ENCODE measurements at regions not wholly inside any gene's neighbourhood (a gene's known extent, or its start where the extent isn't known, plus 50 kb on each side); places are given as distances from the start of the nearest gene placed in this dataset.

DNA sequence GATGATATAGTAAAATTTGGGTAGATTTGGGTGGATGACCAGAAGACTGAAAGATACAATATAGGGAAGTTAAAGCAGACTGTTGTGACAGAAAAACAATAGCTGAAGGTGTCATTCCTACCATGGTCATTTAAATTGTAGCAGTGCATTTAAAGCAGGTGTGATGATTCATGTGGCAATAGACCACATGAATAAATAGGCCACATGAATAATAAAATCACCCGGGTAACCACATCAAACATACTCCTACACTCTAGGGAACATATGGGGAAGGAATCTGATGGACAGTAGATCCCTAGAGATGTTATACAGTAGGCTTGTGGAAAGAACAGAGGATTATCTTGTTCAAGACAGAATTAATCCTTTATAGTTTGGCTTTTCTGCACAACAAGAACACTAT is 392.6 kb downstream of the SLITRK5 start:
- WGBS: 40% methylated on average over 1 of the region's 1 CpG
- TF ChIP-seq FOXA1 (IDR thresholded peaks at IDR 0.05) (no peak), MAX (IDR thresholded peaks at IDR 0.05) (no peak), GABPA (IDR thresholded peaks at IDR 0.05 in 1 of 2, conservative IDR thresholded peaks at IDR 0.05 in 1 of 2) (no peak), RXRA (IDR thresholded peaks at IDR 0.05) (no peak), ZBTB33 (IDR thresholded peaks at IDR 0.05) (no peak), EGR1 (IDR thresholded peaks at IDR 0.05; ENCODE audit: low read depth in 2 of 2) (no peak), JUND (IDR thresholded peaks at IDR 0.05) (no peak), HNF4A (conservative IDR thresholded peaks at IDR 0.05) (no peak), YY1 (IDR thresholded peaks at IDR 0.05) (no peak), TAF1 (conservative IDR thresholded peaks at IDR 0.05) (no peak), SP1 (IDR thresholded peaks at IDR 0.05) (no peak), RAD21 (IDR thresholded peaks at IDR 0.05) (no peak), NR2F2 (IDR thresholded peaks at IDR 0.05) (no peak), ATF3 (IDR thresholded peaks at IDR 0.05) (no peak), FOXA2 (IDR thresholded peaks at IDR 0.05) (no peak), HNF4G (IDR thresholded peaks at IDR 0.05) (no peak)
- TF ChIP-seq, protein P1, sequence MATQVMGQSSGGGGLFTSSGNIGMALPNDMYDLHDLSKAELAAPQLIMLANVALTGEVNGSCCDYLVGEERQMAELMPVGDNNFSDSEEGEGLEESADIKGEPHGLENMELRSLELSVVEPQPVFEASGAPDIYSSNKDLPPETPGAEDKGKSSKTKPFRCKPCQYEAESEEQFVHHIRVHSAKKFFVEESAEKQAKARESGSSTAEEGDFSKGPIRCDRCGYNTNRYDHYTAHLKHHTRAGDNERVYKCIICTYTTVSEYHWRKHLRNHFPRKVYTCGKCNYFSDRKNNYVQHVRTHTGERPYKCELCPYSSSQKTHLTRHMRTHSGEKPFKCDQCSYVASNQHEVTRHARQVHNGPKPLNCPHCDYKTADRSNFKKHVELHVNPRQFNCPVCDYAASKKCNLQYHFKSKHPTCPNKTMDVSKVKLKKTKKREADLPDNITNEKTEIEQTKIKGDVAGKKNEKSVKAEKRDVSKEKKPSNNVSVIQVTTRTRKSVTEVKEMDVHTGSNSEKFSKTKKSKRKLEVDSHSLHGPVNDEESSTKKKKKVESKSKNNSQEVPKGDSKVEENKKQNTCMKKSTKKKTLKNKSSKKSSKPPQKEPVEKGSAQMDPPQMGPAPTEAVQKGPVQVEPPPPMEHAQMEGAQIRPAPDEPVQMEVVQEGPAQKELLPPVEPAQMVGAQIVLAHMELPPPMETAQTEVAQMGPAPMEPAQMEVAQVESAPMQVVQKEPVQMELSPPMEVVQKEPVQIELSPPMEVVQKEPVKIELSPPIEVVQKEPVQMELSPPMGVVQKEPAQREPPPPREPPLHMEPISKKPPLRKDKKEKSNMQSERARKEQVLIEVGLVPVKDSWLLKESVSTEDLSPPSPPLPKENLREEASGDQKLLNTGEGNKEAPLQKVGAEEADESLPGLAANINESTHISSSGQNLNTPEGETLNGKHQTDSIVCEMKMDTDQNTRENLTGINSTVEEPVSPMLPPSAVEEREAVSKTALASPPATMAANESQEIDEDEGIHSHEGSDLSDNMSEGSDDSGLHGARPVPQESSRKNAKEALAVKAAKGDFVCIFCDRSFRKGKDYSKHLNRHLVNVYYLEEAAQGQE (IDR thresholded peaks at IDR 0.05): no peak
- TF ChIP-seq, protein P2, sequence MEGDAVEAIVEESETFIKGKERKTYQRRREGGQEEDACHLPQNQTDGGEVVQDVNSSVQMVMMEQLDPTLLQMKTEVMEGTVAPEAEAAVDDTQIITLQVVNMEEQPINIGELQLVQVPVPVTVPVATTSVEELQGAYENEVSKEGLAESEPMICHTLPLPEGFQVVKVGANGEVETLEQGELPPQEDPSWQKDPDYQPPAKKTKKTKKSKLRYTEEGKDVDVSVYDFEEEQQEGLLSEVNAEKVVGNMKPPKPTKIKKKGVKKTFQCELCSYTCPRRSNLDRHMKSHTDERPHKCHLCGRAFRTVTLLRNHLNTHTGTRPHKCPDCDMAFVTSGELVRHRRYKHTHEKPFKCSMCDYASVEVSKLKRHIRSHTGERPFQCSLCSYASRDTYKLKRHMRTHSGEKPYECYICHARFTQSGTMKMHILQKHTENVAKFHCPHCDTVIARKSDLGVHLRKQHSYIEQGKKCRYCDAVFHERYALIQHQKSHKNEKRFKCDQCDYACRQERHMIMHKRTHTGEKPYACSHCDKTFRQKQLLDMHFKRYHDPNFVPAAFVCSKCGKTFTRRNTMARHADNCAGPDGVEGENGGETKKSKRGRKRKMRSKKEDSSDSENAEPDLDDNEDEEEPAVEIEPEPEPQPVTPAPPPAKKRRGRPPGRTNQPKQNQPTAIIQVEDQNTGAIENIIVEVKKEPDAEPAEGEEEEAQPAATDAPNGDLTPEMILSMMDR (IDR thresholded peaks at IDR 0.05; ENCODE audit: low read depth, low read length, missing input control): no peak
- H3K36me3 ChIP-seq (ENCODE audit: control insufficient read depth in 4 of 4, insufficient read depth in 3 of 4, low read depth in 1 of 4, low read length in 3 of 4): no peaks in the 10 kb centered on the region
- no peak overlapping the region for H3K27ac ChIP-seq (ENCODE audit: low read depth in 1 of 2, low read length in 2 of 2)
- H3K27me3 ChIP-seq (ENCODE audit: control insufficient read depth in 4 of 4, insufficient read depth in 4 of 4, low read length in 3 of 4): no peaks in the 10 kb centered on the region
- no peak for DNase-seq (ENCODE audit: low spot score)
- H3K9ac ChIP-seq (ENCODE audit: low read depth in 1 of 2, low read length in 2 of 2): no peak overlapping the region
- H3K4me1 ChIP-seq (ENCODE audit: control insufficient read depth in 4 of 4, insufficient read depth in 4 of 4, low read length in 3 of 4): no peaks in the 10 kb centered on the region
- H3K4me3 ChIP-seq (ENCODE audit: low read depth in 1 of 3, low read length in 3 of 3): no peak overlapping the region
- no peaks in the 10 kb centered on the region for H3K9me3 ChIP-seq (ENCODE audit: control insufficient read depth in 4 of 4, low read length in 3 of 4)

Data from liver (tissue), 8 donors.